Duodenal mucosa (tissue), 2 donors: ENCODE measurements at regions not wholly inside any gene's neighbourhood (a gene's known extent, or its start where the extent isn't known, plus 50 kb on each side); places are given as distances from the start of the nearest gene placed in this dataset.
"Not testable (repeated sequence)": the region's sequence is repeated elsewhere in the genome, so short reads cannot be mapped to it uniquely, and the experiment has no call there.

Experiments
- H3K27ac ChIP-seq: one replicate; pipeline ENCODE4 v1.7.0; 2013; ENCODE audit warnings: low read depth, low read length
- H3K27me3 ChIP-seq, 2 donors: one replicate each; pipeline ENCODE4 v1.7.0; 2013; ENCODE audit warnings: low read length in 2 of 2, control low read depth in 1 of 2; ENCODE audit not compliant: insufficient read depth in 2 of 2, control insufficient read depth in 1 of 2
- H3K36me3 ChIP-seq, 2 donors: one replicate each; pipeline ENCODE4 v1.7.0; 2013; ENCODE audit warnings: low read length in 2 of 2, control low read depth in 1 of 2; ENCODE audit not compliant: insufficient read depth in 2 of 2, control insufficient read depth in 1 of 2
- H3K4me1 ChIP-seq, 2 donors: one replicate each; pipeline ENCODE4 v1.7.0; 2013; ENCODE audit warnings: low read length in 2 of 2, control low read depth in 1 of 2; ENCODE audit not compliant: insufficient read depth in 2 of 2, control insufficient read depth in 1 of 2
- H3K4me3 ChIP-seq, 2 donors: one replicate each; pipeline ENCODE4 v1.7.0; 2013; ENCODE audit warnings: low read length in 2 of 2, low read depth in 1 of 2
- H3K9ac ChIP-seq, 2 donors: one replicate each; pipeline ENCODE4 v1.7.0; 2013; ENCODE audit warnings: low read length in 2 of 2, low read depth in 1 of 2
- H3K9me3 ChIP-seq, 2 donors: one replicate each; pipeline ENCODE4 v1.7.0; 2013; ENCODE audit warnings: low read length in 2 of 2, control low read depth in 1 of 2; ENCODE audit not compliant: control insufficient read depth in 1 of 2

DNA sequence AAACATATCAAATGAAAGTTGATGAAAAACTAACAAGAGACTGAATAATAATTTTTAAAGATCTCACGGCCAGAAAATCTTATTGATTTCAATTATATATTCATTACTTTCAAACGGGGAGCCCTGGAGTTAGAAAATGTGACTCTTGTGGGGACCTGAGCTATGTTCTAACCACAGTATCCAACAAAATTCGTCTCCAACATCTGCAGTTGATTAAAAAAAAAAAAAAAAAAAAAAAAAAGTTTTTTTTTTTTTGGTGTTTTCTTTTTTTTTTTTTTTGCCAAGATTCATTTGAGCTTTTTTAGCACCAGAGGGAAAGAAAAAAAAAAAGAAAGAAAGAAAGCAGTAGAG, 144.3 kb upstream of the PIK3R1 start:
- no peaks in the 10 kb centered on the region for H3K9me3 ChIP-seq
- H3K9ac ChIP-seq, result no peak overlapping the region
- H3K4me3 ChIP-seq, result no peak overlapping the region
- H3K4me1 ChIP-seq, result peaks cover 0 to 11% of the 10 kb centered on the region in 2 donors
- H3K27me3 ChIP-seq, result no peaks in the 10 kb centered on the region
- H3K36me3 ChIP-seq, result no peaks in the 10 kb centered on the region
- H3K27ac ChIP-seq, result no peak overlapping the region

DNA sequence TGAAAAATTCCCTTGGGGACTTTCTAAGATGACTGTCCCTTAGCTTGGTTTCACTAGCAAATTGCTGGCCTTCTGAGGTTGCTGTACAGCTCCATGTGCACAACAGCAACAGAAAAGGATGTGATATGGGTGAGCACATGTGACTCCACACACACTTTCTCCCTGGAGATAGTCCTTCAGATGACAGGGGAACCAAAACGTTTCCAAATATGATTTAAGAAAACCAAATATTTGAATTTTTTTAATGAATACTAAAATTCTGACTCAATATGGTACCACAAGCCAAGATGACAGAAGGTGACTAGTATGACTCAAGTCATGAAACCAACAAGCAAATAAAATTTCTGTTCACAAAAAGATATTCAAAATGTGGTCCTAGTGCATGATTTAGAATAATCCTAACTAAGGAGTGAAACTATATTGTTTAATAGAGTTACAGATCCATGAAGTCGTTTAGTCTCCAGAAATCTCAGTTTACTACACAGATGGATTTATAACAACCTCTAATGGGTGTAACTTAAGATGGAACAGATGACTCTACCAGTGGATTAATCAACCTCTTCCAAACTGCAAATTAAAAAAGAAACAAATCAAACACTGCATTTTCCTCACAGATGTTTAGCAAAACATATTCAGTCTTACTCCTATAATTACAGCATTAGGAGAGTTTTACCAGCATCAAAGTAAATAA, 144.8 kb upstream of the PIK3R1 start:
- no peak overlapping the region for H3K9ac ChIP-seq
- H3K27me3 ChIP-seq, result no peaks in the 10 kb centered on the region
- no peaks in the 10 kb centered on the region for H3K9me3 ChIP-seq
- no peak overlapping the region for H3K27ac ChIP-seq
- H3K4me3 ChIP-seq, result no peak overlapping the region
- no peaks in the 10 kb centered on the region for H3K36me3 ChIP-seq
- peaks cover 0 to 11% of the 10 kb centered on the region in 2 donors for H3K4me1 ChIP-seq

DNA sequence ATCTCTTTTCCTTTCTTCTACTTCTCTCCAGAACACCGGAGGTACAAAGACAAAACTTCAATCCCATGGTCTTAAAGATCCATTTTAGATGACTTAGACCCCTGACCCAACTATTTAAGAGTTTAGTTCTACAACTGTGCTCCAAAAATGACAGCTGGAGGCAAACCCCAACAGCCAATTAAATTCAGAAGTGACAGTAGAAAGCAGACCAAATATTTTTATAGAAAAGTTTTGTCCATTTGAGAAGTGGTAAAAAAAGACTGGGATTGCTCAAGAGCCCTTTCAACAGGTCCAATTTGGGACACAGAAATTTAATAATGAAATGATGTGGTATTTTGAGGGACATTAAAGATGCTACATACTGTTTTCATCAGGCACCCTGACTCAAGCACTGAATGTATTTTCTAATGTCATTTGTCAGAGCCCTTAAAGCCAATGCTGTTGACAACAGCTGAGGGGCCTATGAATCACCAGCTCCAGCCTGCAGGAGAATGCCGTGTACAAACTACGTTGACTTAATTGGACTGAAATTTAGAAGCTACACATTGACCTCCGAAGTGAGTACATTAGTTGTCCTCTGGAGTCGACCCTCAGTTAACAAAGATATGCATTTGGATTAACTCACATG, 147.5 kb upstream of the PIK3R1 start:
- Histone ChIP-seq H3K27me3 (no peaks in the 10 kb centered on the region), H3K9me3 (no peaks in the 10 kb centered on the region), H3K4me1 (no peaks in the 10 kb centered on the region), H3K4me3 (no peak overlapping the region), H3K27ac (no peak overlapping the region), H3K36me3 (no peaks in the 10 kb centered on the region), H3K9ac (no peak overlapping the region)

DNA sequence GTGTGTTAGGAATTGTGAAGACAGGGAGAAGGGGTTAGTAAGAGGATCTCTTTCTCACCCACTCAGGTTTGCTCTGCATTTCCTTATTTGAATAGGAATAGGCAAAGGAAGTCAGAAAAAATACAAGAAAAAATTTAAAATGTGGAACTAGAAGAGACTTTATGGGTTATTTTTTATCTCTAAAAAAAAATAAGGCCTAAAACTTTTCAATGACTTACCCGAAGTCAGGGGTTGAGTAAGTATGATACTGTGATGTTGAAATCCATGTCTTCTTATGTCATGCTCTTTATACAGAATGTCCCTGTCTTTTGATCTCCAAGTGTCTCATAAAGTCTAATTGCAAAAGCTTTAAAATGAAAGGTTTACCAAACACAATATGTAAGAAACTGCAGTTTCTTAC, 148.3 kb upstream of the PIK3R1 start:
- no peaks in the 10 kb centered on the region for H3K36me3 ChIP-seq
- no peaks in the 10 kb centered on the region for H3K27me3 ChIP-seq
- H3K9me3 ChIP-seq, result no peaks in the 10 kb centered on the region
- H3K4me3 ChIP-seq, result no peak overlapping the region
- no peak overlapping the region for H3K9ac ChIP-seq
- H3K27ac ChIP-seq, result no peak overlapping the region
- no peaks in the 10 kb centered on the region for H3K4me1 ChIP-seq

DNA sequence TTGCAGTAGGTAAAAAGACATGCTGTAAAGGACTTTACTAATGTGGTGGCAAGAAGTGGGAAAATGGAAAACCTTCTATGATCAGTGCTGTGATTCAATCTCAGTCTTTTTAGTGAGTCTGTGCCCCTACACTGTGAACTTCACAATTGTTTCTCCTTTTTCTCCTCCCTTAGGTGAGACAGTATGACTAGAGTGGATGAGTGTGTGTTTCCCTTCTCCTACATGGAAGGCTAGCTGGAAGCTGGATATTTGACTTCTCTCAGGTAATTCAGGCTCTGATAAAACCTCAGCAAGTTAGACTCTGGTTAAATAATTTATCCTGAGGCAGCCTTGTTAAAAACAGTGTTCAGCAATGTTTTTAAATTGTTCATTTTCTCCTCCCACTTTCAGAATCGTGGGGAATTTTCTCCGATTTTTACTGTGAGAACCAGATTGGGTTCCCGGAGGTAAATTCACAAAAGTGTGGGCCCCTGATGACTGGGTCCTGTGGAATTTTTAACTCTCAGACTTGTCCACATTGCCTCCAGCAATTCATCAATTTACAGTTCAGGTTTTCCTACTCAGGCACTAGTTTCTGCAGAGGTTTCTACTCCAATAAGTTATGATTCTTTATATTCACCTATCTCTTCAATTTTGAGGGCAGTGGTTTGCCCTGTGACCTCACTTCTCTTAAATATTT, 149.1 kb upstream of the PIK3R1 start:
- Histone ChIP-seq H3K27me3 (no peaks in the 10 kb centered on the region), H3K4me3 (no peak overlapping the region), H3K27ac (no peak overlapping the region), H3K36me3 (no peaks in the 10 kb centered on the region), H3K9me3 (no peaks in the 10 kb centered on the region), H3K4me1 (no peaks in the 10 kb centered on the region), H3K9ac (no peak overlapping the region)

DNA sequence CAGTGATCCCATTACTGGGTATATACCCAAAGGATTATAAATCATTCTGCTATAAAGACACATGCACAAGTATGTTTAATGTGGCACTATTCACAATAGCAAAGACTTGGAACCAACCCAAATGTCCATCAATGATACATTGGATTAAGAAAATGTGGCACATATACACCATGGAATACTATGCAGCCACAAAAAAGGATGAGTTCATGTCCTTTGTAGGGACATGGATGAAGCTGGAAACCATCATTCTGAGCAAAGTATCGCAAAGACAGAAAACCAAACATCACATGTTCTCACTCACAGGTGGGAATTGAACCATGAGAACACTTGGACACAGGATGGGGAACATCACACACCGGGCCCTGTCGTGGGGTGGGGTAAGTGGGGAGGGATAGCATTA, 150.2 kb upstream of the PIK3R1 start:
- H3K27ac ChIP-seq, H3K4me3 ChIP-seq, H3K36me3 ChIP-seq, H3K27me3 ChIP-seq, H3K9ac ChIP-seq, H3K4me1 ChIP-seq, H3K9me3 ChIP-seq: not testable (repeated sequence)

DNA sequence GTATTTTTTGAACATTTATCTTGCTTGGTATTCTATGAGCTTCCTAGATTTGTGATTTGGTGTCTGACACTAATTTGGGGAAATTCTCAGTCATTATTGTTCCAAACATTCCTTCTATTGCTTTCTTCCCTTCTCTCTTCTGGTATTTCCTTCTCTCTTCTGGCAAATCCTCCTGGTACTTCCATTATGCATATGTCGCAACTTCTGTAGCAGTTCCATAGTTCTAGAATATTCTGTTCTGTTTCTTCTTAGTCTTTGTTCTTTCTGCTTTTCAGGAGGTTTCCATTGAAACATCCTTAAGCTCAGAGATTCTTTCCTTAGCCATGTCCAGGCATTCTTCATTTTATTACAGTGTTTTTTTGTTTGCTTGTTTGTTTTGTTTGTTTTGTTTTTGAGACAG, 155.2 kb upstream of the PIK3R1 start:
- H3K9me3 ChIP-seq, result no peaks in the 10 kb centered on the region
- H3K27me3 ChIP-seq, result no peaks in the 10 kb centered on the region
- no peak overlapping the region for H3K4me3 ChIP-seq
- H3K4me1 ChIP-seq, result peaks cover 5 to 6% of the 10 kb centered on the region in 2 donors
- H3K27ac ChIP-seq, result no peak overlapping the region
- no peaks in the 10 kb centered on the region for H3K36me3 ChIP-seq
- no peak overlapping the region for H3K9ac ChIP-seq

DNA sequence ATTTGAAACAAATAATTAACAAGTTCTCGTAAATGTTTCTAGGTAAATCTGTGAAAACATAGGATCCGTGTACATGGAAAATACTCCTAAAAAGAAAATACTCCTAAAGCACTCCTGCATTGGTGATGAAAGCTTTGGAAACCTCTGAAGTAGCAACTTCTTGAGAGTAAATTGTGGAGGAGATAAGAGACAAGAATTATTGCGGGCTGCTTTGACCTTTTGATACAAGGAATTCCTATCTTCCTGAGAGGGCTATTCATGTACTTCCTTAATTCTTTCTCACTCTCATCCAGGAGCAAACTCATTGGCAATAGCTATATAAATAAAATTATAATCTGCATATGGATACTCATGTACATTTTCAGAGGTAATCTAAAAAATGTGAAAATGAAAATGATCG, 158.4 kb upstream of the PIK3R1 start:
- Histone ChIP-seq H3K27ac (no peak overlapping the region), H3K36me3 (no peaks in the 10 kb centered on the region), H3K27me3 (no peaks in the 10 kb centered on the region), H3K9me3 (no peaks in the 10 kb centered on the region), H3K9ac (no peak overlapping the region), H3K4me1 (peaks cover 14 to 17% of the 10 kb centered on the region in 2 donors), H3K4me3 (no peak overlapping the region)

DNA sequence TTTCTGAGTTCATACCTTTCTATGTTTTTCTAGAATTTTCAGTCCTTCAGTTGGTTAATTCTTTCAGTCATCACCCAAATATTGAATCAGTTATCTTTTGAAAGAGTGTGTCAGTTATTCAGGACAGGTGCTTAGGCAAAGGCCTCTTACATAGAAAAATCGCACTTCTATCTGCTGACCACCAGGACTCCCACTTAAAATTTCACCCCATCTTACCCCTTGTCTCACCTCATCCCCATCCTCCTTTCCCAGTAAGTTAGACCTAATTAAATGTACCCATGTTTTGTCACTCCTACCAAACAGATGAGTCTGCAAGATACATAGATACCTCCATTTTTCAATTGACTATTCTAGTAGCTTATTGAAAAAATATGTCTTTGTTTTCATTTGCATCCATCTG, 159.9 kb upstream of the PIK3R1 start:
- Histone ChIP-seq H3K9ac (no peak overlapping the region), H3K36me3 (no peaks in the 10 kb centered on the region), H3K9me3 (no peaks in the 10 kb centered on the region), H3K27ac (no peak overlapping the region), H3K4me3 (no peak overlapping the region), H3K4me1 (peaks cover 14 to 17% of the 10 kb centered on the region in 2 donors), H3K27me3 (no peaks in the 10 kb centered on the region)

DNA sequence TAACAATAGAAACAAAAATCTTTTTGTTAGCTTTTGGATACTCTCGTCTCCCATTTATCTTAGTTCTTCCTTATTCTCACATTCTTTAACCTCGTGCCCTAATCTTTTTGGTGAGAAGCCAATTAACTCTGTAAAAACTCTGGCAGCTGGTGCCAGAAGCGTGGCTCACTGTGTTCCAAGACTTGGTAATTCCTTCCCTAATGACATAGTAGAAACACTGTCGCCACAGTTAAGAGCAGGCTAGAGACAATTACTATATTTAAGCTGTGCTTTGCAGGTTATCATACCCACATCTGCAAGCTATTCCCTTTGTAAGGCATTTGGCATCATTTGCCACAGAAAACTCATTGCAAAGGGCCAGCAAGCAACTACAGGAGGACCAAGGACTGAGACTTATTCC, 160.9 kb upstream of the PIK3R1 start:
- H3K9me3 ChIP-seq, result no peaks in the 10 kb centered on the region
- H3K9ac ChIP-seq, result no peak overlapping the region
- H3K4me1 ChIP-seq, result peaks cover 14 to 17% of the 10 kb centered on the region in 2 donors
- no peaks in the 10 kb centered on the region for H3K36me3 ChIP-seq
- H3K27me3 ChIP-seq, result no peaks in the 10 kb centered on the region
- no peak overlapping the region for H3K27ac ChIP-seq
- H3K4me3 ChIP-seq, result no peak overlapping the region
